Gastrocnemius medialis (tissue), 4 donors: ENCODE measurements at regions not wholly inside any gene's neighbourhood (a gene's known extent, or its start where the extent isn't known, plus 50 kb on each side); places are given as distances from the start of the nearest gene placed in this dataset.

ENCODE experiments used
- CTCF ChIP-seq, 5 experiments: fragments of 450-650 bp in 3 of 5; fragments of 200-600 bp in 2 of 5; sonication (generic) in 2 of 5; IDR thresholded peaks in 4 of 5; conservative IDR thresholded peaks in 1 of 5; 1 replicate in 4 of 5; 2 replicates in 1 of 5; pipeline ENCODE4 v1.5.1; 2016 to 2019; ENCODE audit warnings: antibody characterized with exemption in 5 of 5, mild to moderate bottlenecking in 3 of 5, moderate library complexity in 3 of 5
- POLR2A ChIP-seq, 2 donors: fragments of 450-650 bp; IDR thresholded peaks; one replicate each; pipeline ENCODE4 v1.6.1; 2017; ENCODE audit warnings: antibody characterized with exemption in 2 of 2, mild to moderate bottlenecking in 2 of 2, moderate library complexity in 2 of 2

- TF ChIP-seq CTCF (IDR thresholded peaks at IDR 0.05 in 4 of 5, conservative IDR thresholded peaks at IDR 0.05 in 1 of 5), result no peak
- TF ChIP-seq POLR2A (IDR thresholded peaks at IDR 0.05), result no peak
Observed at GRCh38 chr2:59968441-59968840, 585.0 kb downstream of the BCL11A start.
